Esophagus muscularis mucosa (tissue), 4 donors: ENCODE measurements at regions not wholly inside any gene's neighbourhood (a gene's known extent, or its start where the extent isn't known, plus 50 kb on each side); places are given as distances from the start of the nearest gene placed in this dataset.

Experiments
- CTCF ChIP-seq, 3 experiments: fragments of 200-600 bp in 2 of 3; fragments of 450-650 bp in 1 of 3; sonication (generic) in 2 of 3; IDR thresholded peaks; one replicate each; pipeline ENCODE4 v1.5.1; 2017 to 2019; ENCODE audit warnings: antibody characterized with exemption in 3 of 3, mild to moderate bottlenecking in 2 of 3, moderate library complexity in 1 of 3
- EP300 ChIP-seq: sonication (generic); formaldehyde crosslinking; IDR thresholded peaks from one replicate; pipeline ENCODE4 v1.6.1; 2017; ENCODE audit warnings: antibody characterized with exemption
- POLR2A ChIP-seq: fragments of 450-650 bp; IDR thresholded peaks from one replicate; pipeline ENCODE4 v1.6.1; 2017; ENCODE audit warnings: antibody characterized with exemption, moderate library complexity, mild to moderate bottlenecking, low read depth
- POLR2AphosphoS5 ChIP-seq, 2 donors: sonication (generic); formaldehyde crosslinking; IDR thresholded peaks; one replicate each; pipeline ENCODE4 v1.6.1; 2017; ENCODE audit warnings: antibody characterized with exemption in 2 of 2

GRCh38 chr2:224319750-224320149 is 82.2 kb downstream of the FAM124B start:
- no peak for TF ChIP-seq CTCF (IDR thresholded peaks at IDR 0.05)
- no peak for TF ChIP-seq POLR2AphosphoS5 (IDR thresholded peaks at IDR 0.05)
- no peak for TF ChIP-seq POLR2A
- TF ChIP-seq EP300: no peak
